ENCODE measurements at regions not wholly inside any gene's neighbourhood (a gene's known extent, or its start where the extent isn't known, plus 50 kb on each side); places are given as distances from the start of the nearest gene placed in this dataset.

- no peak for DNase-seq
Observed at GRCh38 chr6:41474213-41474933, 71.8 kb upstream of the FOXP4 start.

GRCh38 chr6:41475164-41475563 lies 71.0 kb upstream of the FOXP4 start:
- DNase-seq: no peak

- no peak for DNase-seq
Observed at GRCh38 chr6:41475737-41476357, 70.3 kb upstream of the FOXP4 start.

GRCh38 chr6:41476401-41476800 lies 69.8 kb upstream of the FOXP4 start:
- DNase-seq: no peak

GRCh38 chr6:41477572-41477971 lies 68.6 kb upstream of the FOXP4 start:
- no peak for DNase-seq

GRCh38 chr6:41483943-41484342 lies 62.2 kb upstream of the FOXP4 start:
- no peak for DNase-seq

- no peak for DNase-seq
Observed at GRCh38 chr6:41487860-41488432, 58.2 kb upstream of the FOXP4 start.

GRCh38 chr6:41488433-41489119 lies 57.6 kb upstream of the FOXP4 start:
- no peak for DNase-seq

GRCh38 chr6:41489120-41489851 lies 56.9 kb upstream of the FOXP4 start:
- no peak for DNase-seq

GRCh38 chr6:41492261-41492891 lies 53.8 kb upstream of the FOXP4 start:
- no peak for DNase-seq

GRCh38 chr6:41494212-41495110 lies 51.7 kb upstream of the FOXP4 start:
- DNase-seq: no peak

Data from CD4-positive, alpha-beta T cell treated with Interferon alpha-2 for 1 hour (primary cell).